OCI-LY3 (cell line): ENCODE measurements at regions not wholly inside any gene's neighbourhood (a gene's known extent, or its start where the extent isn't known, plus 50 kb on each side); places are given as distances from the start of the nearest gene placed in this dataset.

Experiments
- H2AFZ ChIP-seq: fragments of 200-600, 300-600 bp; shearing (Covaris generic); 2 replicates; pipeline ENCODE4 v1.6.0; 2014; ENCODE audit warnings: antibody characterized with exemption, low read depth, low read length
- H3K27ac ChIP-seq: fragments of 200-600, 300-600 bp; sonication (generic); 2 replicates; pipeline ENCODE4 v1.5.1; 2014; ENCODE audit warnings: mild to moderate bottlenecking, low read length, moderate library complexity, mixed read lengths
- H3K27me3 ChIP-seq: fragments of 200-600, 300-600 bp; sonication (generic); 2 replicates; pipeline ENCODE4 v1.6.1; 2014; ENCODE audit warnings: low read depth, low read length, mixed read lengths
- H3K36me3 ChIP-seq: fragments of 200-600, 300-600 bp; sonication (generic); replicated peaks from 2 replicates; pipeline ENCODE3; 2014; ENCODE audit warnings: low read depth, low read length, mixed read lengths
- H3K4me1 ChIP-seq: fragments of 300-600, 200-600 bp; sonication (generic); 2 replicates; pipeline ENCODE4 v1.6.1; 2014; ENCODE audit warnings: low read length, mixed read lengths
- H3K4me2 ChIP-seq: fragments of 200-600, 300-600 bp; sonication (generic); 2 replicates; pipeline ENCODE4 v1.6.1; 2014; ENCODE audit warnings: low read length, mixed read lengths
- H3K4me3 ChIP-seq: fragments of 300-600, 200-600 bp; sonication (generic); 2 replicates; pipeline ENCODE4 v1.5.1; 2014; ENCODE audit warnings: antibody characterized with exemption, mild to moderate bottlenecking, low read length, moderate library complexity
- H3K79me2 ChIP-seq: fragments of 300-600, 200-600 bp; shearing (Covaris generic); 2 replicates; pipeline ENCODE4 v1.6.1; 2014; ENCODE audit warnings: mild to moderate bottlenecking, low read length, mixed read lengths
- H3K9ac ChIP-seq: fragments of 300-600, 200-600 bp; shearing (Covaris generic); 2 replicates; pipeline ENCODE4 v1.6.0; 2014; ENCODE audit warnings: mild to moderate bottlenecking, low read length, moderate library complexity
- H3K9me3 ChIP-seq: fragments of 200-600, 300-600 bp; shearing (Covaris generic); 2 replicates; pipeline ENCODE4 v1.6.1; 2014; ENCODE audit warnings: low read length, mixed read lengths; ENCODE audit not compliant: insufficient read depth
- H4K20me1 ChIP-seq: fragments of 200-600, 300-600 bp; sonication (generic); 2 replicates; pipeline ENCODE4 v1.6.1; 2016; ENCODE audit warnings: low read length, mixed read lengths; ENCODE audit not compliant: insufficient read depth
- CTCF ChIP-seq: fragments of 200-600, 300-600 bp; sonication (generic); IDR thresholded peaks from 2 replicates; pipeline ENCODE4 v1.5.1; 2014; ENCODE audit warnings: antibody characterized with exemption, low read length, low read depth
- EZH2phosphoT487 ChIP-seq: fragments of 200-600 bp; shearing (Covaris generic); IDR thresholded peaks from 2 replicates; pipeline ENCODE4 v1.6.1; 2018; ENCODE audit warnings: antibody characterized with exemption, mixed run types, low read depth

GRCh38 chr5:166768536-166768935 is 1522.9 kb upstream of the WWC1 start:
- H3K27me3 ChIP-seq, result no peaks in the 10 kb centered on the region
- no peak overlapping the region for H3K4me2 ChIP-seq
- no peaks in the 10 kb centered on the region for H3K79me2 ChIP-seq
- no peak overlapping the region for H2AFZ ChIP-seq
- H3K9ac ChIP-seq, result no peak overlapping the region
- no peaks in the 10 kb centered on the region for H3K4me1 ChIP-seq
- no peak for TF ChIP-seq EZH2phosphoT487
- TF ChIP-seq CTCF, result no peak
- no peak overlapping the region for H3K27ac ChIP-seq
- H3K9me3 ChIP-seq, result no peaks in the 10 kb centered on the region
- no peaks in the 10 kb centered on the region for H3K36me3 ChIP-seq
- H4K20me1 ChIP-seq, result no peaks in the 10 kb centered on the region
- H3K4me3 ChIP-seq, result no peak overlapping the region

- Histone ChIP-seq H3K27ac (no peak overlapping the region), H3K4me3 (no peak overlapping the region), H3K9ac (no peak overlapping the region), H3K9me3 (no peaks in the 10 kb centered on the region), H2AFZ (no peak overlapping the region), H3K4me1 (no peaks in the 10 kb centered on the region), H4K20me1 (no peaks in the 10 kb centered on the region), H3K27me3 (no peaks in the 10 kb centered on the region), H3K4me2 (no peak overlapping the region), H3K36me3 (no peaks in the 10 kb centered on the region), H3K79me2 (no peaks in the 10 kb centered on the region)
- TF ChIP-seq EZH2phosphoT487, result no peak
- no peak for TF ChIP-seq CTCF
These were observed 1518.7 kb upstream of the WWC1 start for GRCh38 chr5:166772770-166773169.

GRCh38 chr5:166781737-166782136 is 1509.7 kb upstream of the WWC1 start:
- TF ChIP-seq CTCF (no peak), EZH2phosphoT487 (no peak)
- Histone ChIP-seq H3K4me2 (no peak overlapping the region), H3K79me2 (no peaks in the 10 kb centered on the region), H3K4me1 (no peaks in the 10 kb centered on the region), H2AFZ (no peak overlapping the region), H3K9me3 (no peaks in the 10 kb centered on the region), H3K27me3 (no peaks in the 10 kb centered on the region), H3K27ac (no peak overlapping the region), H3K36me3 (no peaks in the 10 kb centered on the region), H3K4me3 (no peak overlapping the region), H4K20me1 (no peaks in the 10 kb centered on the region), H3K9ac (no peak overlapping the region)

- H3K79me2 ChIP-seq, result no peaks in the 10 kb centered on the region
- no peaks in the 10 kb centered on the region for H4K20me1 ChIP-seq
- H3K4me1 ChIP-seq, result no peaks in the 10 kb centered on the region
- no peak overlapping the region for H3K9ac ChIP-seq
- H2AFZ ChIP-seq, result no peak overlapping the region
- no peaks in the 10 kb centered on the region for H3K27me3 ChIP-seq
- no peak overlapping the region for H3K27ac ChIP-seq
- H3K9me3 ChIP-seq, result no peaks in the 10 kb centered on the region
- TF ChIP-seq CTCF (no peak), EZH2phosphoT487 (no peak)
- no peak overlapping the region for H3K4me2 ChIP-seq
- H3K36me3 ChIP-seq, result no peaks in the 10 kb centered on the region
- no peak overlapping the region for H3K4me3 ChIP-seq
These were observed 1506.8 kb upstream of the WWC1 start for GRCh38 chr5:166784545-166785078.
